NCI-H226 (cell line): ENCODE measurements at regions not wholly inside any gene's neighbourhood (a gene's known extent, or its start where the extent isn't known, plus 50 kb on each side); places are given as distances from the start of the nearest gene placed in this dataset.
"Not testable (repeated sequence)": the region's sequence is repeated elsewhere in the genome, so short reads cannot be mapped to it uniquely, and the experiment has no call there.

Experiments
- DNase-seq: peaks from one replicate; pipeline ENCODE4 v3.0.0-alpha.2; 2015

GRCh38 chr3:124043023-124043422 is 51.1 kb upstream of the ROPN1 start:
- DNase-seq = no peak

DNA sequence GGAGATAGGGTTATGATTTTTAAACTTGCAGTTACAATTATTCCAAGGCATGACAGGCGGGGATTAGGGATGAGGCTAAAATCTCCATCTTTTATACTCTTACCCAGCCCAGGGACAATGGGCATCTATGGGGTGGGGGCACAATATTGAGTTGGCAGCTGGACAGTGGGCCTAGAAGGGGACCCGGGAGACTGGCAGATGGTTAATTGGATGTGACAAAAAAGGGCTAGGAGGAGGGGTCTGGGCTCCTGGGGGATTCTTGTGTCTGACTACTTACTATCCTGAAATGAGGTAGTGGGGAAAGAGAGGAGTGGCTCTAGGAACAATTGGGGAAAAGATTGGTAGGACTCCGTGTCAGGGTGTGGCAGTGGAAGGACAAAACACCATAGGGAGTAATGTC is 53.0 kb upstream of the ROPN1 start:
- DNase-seq = no peak

DNA sequence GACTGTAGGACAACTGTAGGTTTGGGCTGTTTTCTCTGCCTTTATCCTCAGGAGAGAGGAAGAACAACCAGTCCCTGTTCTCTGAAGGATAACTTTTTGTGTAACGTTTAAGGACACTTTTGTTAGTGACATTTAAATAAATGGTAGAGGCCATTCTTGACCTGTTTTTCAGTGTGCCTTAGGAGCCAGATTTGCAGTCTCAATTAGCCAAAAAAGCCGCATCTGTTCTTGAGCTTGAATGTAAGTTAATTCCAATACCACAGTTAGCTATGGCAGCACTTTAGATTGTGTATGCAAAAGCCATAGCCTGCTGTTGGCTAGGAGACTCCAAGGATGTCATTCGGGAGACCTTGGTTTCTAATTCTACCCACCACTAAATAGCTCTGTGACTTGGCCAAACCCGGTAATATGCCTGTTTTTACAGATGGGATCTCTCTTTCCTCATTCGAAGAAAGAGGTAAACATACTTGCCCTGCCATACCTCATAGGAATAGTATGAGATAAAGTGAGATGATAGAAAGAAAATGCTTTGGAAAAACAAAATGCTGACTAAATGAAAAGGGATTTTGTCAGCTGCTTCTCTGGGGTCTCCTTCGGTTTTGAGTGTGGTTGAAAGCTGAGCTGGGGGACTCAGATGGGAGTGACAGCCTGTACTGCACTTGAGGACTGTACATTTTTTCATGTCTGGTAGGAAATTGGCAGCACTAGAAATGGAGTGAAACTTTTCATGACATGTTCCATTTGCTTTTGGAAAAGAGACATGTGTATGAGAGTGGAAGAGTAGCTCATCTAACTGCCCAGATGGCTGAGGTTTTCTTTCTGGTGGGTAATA is 57.3 kb upstream of the ROPN1 start:
- DNase-seq = no peak

DNA sequence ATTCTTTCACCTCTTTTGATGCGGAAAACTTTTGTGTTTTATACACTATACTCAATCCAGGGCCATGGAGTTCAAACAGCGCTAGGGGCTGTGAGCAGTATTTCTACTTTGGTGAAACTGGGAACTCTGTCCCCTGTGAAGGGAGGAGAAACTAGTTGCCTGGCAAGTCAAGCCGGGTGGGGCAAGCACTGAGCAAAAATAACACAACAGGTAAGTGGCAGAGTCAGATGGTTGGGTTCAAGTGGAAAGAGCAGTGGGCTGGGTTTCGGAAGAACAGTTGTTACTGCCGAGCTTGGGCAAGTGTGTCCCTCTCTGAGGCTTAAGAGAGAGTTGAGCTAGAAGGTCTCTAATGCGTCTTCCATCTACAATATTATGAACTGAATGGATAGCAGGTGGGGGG is 59.7 kb upstream of the ROPN1 start:
- DNase-seq = no peak

GRCh38 chr3:124053871-124054270 is 61.9 kb upstream of the ROPN1 start:
- no peak for DNase-seq

DNA sequence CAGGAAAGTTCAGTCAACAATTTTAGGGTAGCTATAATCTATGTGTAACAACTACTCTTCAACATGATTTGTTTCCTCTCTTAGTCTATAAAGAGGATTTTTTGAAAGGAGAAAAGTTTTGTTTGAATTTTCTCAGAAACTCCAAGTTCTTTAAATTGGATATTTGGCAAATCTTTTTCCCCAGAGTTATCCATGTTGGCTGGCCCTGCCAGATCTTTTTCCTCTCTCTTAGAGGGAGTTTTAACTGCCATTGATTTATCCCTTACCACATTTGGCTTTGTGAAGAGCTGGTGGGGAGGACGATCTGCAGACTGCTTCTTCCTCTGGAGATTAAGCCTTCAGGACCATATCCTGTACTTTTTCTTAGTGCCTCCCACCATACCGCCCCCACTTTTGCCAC is 64.9 kb upstream of the ROPN1 start:
- no peak for DNase-seq

GRCh38 chr3:124057420-124057819 is 65.5 kb upstream of the ROPN1 start:
- DNase-seq = no peak

GRCh38 chr3:124059580-124059979 is 67.7 kb upstream of the ROPN1 start:
- no peak for DNase-seq

DNA sequence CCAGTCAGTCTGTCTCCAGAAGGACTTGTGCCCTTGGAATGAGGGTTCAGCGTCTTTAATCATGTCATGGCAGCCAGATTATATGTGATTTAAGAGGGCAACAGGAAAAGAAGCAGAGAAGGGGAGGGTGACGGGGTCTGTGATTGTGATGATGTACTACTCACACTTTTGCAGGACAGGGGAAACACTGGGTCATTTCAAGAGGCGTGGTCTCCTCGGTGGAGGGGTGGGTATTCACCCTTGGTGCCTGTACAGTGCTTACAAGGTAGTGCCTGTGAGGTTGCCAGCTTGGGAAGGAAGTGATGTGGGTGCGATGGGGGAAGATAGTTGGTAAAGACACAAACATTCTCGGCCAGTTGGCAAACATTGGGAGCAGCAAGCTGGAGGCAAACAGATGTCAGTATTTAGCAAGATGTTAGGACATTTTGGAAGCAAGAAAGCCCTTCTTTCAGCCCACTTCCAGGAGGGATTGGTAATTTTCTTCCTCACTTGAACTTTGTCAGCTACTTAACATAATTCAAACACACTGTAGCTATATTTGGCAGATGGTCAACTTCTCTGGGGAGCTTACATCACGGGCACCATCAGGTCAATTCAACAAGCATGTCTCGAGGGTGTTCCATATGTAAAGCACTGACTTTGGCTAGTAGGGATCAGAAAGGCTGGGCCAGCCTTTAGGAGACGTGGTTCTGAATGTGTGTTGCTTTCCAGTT is 71.4 kb upstream of the ROPN1 start:
- no peak for DNase-seq

GRCh38 chr3:124064050-124064449 is 72.1 kb upstream of the ROPN1 start:
- DNase-seq = no peak

DNA sequence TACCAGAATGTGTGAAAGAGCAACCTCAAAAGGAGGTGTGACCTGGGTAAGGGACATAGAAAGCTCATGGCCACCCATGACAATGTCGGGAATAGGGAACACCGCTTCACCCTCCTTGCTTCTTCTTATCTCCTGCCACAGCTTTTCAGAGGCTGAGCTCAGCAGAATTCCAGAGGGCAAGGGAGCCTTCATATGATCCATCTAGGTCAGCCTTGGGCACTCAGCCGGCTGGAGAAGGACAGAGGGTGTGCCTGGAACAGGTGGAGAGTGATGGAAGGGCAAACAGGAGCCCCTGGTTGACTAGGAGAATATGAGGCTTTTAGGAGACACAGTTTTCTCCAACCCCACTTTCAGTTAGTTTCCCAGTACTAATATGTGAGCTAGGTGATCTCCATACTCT is 74.6 kb upstream of the ROPN1 start:
- DNase-seq = not testable (repeated sequence)

GRCh38 chr3:124069706-124070105 is 77.8 kb upstream of the ROPN1 start:
- peak; percentile 87 for DNase-seq

DNA sequence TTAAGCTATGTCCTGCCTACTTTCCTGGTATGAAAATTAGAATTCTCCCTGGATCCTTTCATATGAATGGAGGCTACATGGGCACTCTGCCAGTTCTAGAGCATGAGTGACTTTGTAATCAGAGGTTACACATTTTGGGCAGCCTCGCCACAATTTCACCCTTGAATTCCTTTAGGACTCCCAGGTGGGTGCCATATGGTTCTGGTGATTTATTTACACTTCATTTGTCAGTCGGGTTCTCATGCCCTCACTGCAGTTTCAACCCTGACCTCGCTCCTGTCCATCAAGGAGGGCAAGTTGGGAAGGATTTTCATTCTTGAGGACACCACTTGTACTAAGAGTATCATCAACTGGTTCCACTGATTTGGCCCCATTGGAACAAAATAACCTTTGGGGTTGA is 83.2 kb upstream of the ROPN1 start:
- DNase-seq = not testable (repeated sequence)

DNA sequence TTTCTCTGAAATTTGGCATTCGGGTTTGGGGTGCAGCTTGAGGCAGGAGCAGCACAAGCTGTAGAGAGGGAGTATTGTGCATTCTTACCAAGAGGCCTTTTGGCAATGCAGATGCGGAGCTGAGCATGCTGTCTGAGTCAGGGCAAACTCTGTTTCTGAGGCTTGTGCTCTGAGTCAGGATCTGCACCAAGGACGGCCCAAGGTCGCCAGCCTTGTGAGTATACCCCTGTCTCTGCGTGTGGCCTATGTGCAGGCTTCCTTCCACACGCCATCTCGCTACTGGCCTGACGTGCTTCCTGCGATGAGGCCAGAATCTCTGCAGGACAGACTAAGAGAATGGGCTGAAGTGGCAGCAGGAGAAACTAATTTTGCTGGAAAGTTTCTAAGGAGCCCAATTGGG is 83.8 kb upstream of the ROPN1 start:
- DNase-seq = no peak

- DNase-seq = no peak
These were observed 84.3 kb upstream of the ROPN1 start for GRCh38 chr3:124076235-124076634.

- DNase-seq = no peak
These were observed 87.3 kb upstream of the ROPN1 start for GRCh38 chr3:124078953-124079911.

- no peak for DNase-seq
These were observed 88.0 kb upstream of the ROPN1 start for GRCh38 chr3:124079912-124080276.

GRCh38 chr3:124082343-124082742 is 90.4 kb upstream of the ROPN1 start:
- no peak for DNase-seq

DNA sequence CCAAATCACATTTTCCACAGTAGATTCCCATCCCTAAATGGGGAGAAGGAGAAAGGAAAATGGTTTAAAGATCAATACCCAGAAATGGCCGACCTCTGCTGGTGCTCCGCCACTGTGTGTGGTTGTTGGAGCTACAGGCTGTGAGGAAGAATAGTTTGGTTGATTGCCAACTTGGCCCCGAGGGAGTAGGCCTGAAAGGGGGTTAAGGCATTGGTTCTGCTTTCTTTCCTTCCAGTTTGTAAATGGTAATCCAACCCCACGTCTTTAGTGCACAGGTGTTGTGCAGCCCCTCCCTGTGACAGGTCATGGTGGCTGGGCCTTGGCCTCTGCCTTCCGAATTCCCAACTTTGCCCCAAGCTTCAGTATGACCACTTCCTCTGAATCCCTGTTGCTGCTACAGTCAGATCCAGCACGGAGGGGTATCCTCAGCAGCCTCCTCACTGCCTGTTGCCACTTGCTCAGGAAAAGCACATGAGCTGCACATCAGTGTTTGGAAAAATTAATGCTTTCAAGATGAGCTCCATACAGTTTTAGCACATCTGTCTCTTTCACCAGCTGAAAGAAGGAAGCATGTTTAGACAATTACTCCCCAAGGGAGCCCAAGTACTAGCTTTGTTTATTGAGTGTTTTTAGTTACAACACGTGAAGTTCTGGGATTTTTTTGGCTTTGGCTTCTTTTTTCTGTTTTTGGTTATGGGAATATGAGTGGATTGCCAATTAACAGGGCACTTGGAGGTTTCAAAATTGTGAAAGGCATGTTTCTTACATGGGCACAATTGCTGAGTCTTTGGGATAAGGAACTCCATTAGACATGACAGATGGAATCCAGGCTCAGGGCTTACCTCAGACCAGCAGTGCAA is 92.3 kb upstream of the ROPN1 start:
- no peak for DNase-seq

DNA sequence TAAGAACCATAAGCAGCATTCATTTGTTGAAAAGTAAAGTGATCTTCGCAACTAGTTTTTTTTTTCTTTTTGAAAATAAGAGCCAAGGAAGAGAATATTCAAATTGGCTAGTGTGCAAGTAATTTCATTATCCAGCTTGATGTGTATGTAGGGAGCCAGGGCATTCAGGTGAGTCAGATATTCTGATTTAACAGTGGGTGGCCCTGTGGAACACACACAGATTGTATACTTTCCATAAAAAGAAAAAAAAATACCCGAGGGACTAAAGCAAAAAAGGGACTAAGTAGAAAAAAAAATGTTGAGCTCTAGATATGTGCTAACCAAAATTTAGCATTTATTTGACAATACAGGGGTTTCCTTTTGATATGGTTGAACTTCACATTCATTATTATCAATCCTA is 96.9 kb upstream of the ROPN1 start:
- no peak for DNase-seq

DNA sequence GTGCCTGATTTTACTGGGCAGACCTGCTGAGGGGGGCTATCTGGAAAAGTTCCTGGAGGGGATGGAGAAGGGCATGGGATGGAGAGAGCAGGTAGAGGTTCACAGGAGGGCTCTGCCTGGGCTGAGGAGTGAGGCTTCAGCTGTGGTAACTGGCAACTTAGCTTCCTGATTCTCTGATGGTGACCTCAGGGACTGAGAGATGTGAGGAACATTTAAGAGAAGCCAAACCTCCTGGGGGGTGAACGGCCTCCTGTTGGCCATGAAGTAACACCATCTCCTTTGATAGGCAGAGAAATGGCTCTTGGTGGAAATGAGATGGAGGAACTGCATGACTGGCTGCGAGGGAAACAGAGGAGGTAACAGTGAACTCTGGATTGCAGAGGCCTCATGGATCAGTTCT is 97.3 kb upstream of the ROPN1 start:
- no peak for DNase-seq

GRCh38 chr3:124091716-124092115 is 99.8 kb upstream of the ROPN1 start:
- DNase-seq = no peak
